KMS-11 (cell line): ENCODE measurements at regions not wholly inside any gene's neighbourhood (a gene's known extent, or its start where the extent isn't known, plus 50 kb on each side); places are given as distances from the start of the nearest gene placed in this dataset.
"Not testable (repeated sequence)": the region's sequence is repeated elsewhere in the genome, so short reads cannot be mapped to it uniquely, and the experiment has no call there.

Source experiments
- H2AFZ ChIP-seq: fragments of 200-600 bp; sonication (generic); 2 replicates; pipeline ENCODE4 v1.6.1; 2016; ENCODE audit warnings: antibody characterized with exemption, mixed run types, low read depth
- H3K27ac ChIP-seq: fragments of 200-600 bp; sonication (generic); 2 replicates; pipeline ENCODE4 v1.6.1; 2016; ENCODE audit warnings: mild to moderate bottlenecking, mixed run types
- H3K27me3 ChIP-seq: fragments of 200-600 bp; sonication (generic); 2 replicates; pipeline ENCODE4 v1.6.1; 2017; ENCODE audit warnings: mild to moderate bottlenecking, low read depth, mixed run types, moderate library complexity; ENCODE audit not compliant: insufficient read depth
- H3K36me3 ChIP-seq: fragments of 200-600 bp; sonication (generic); 2 replicates; pipeline ENCODE4 v1.6.1; 2017; ENCODE audit warnings: mild to moderate bottlenecking, mixed run types; ENCODE audit not compliant: insufficient read depth
- H3K4me1 ChIP-seq: fragments of 200-600 bp; sonication (generic); 2 replicates; pipeline ENCODE4 v1.6.1; 2016; ENCODE audit warnings: mild to moderate bottlenecking, low read depth, mixed run types; ENCODE audit not compliant: poor library complexity, severe bottlenecking
- H3K4me2 ChIP-seq: fragments of 200-600 bp; sonication (generic); 2 replicates; pipeline ENCODE4 v1.7.0; 2016; ENCODE audit warnings: mild to moderate bottlenecking, mixed run types
- H3K4me3 ChIP-seq: fragments of 200-600 bp; sonication (generic); IDR thresholded peaks from 2 replicates; pipeline ENCODE4 v1.6.1; 2017; ENCODE audit warnings: low read depth, low read length, mixed read lengths; ENCODE audit not compliant: insufficient read depth
- H3K79me2 ChIP-seq: fragments of 200-600 bp; sonication (generic); 2 replicates; pipeline ENCODE4 v1.6.1; 2016; ENCODE audit warnings: low read depth, mixed run types; ENCODE audit not compliant: insufficient read depth
- H3K9ac ChIP-seq: fragments of 200-600 bp; sonication (generic); 2 replicates; pipeline ENCODE4 v1.6.1; 2016; ENCODE audit warnings: mild to moderate bottlenecking, mixed run types
- H4K20me1 ChIP-seq: fragments of 200-600 bp; sonication (generic); 2 replicates; pipeline ENCODE4 v1.6.1; 2016; ENCODE audit warnings: mild to moderate bottlenecking, mixed run types; ENCODE audit not compliant: insufficient read depth
- CTCF ChIP-seq: fragments of 200-600 bp; sonication (generic); conservative IDR thresholded peaks from 2 replicates; pipeline ENCODE4 v1.6.1; 2017; ENCODE audit warnings: low read depth, mild to moderate bottlenecking, antibody characterized with exemption, low read length, moderate library complexity, mixed read lengths

GRCh38 chr18:11487390-11487789 lies 122.0 kb upstream of the SLC35G4 start:
- Histone ChIP-seq H2AFZ (no peak overlapping the region), H4K20me1 (no peaks in the 10 kb centered on the region), H3K79me2 (no peaks in the 10 kb centered on the region), H3K4me2 (no peak overlapping the region), H3K27me3 (no peaks in the 10 kb centered on the region), H3K4me3 (no peak overlapping the region), H3K36me3 (no peaks in the 10 kb centered on the region), H3K27ac (no peak overlapping the region), H3K4me1 (no peaks in the 10 kb centered on the region), H3K9ac (no peak overlapping the region)
- TF ChIP-seq CTCF, result no peak

- Histone ChIP-seq H3K36me3 (no peaks in the 10 kb centered on the region), H3K79me2 (no peaks in the 10 kb centered on the region), H4K20me1 (no peaks in the 10 kb centered on the region), H3K9ac (no peak overlapping the region), H3K27me3 (no peaks in the 10 kb centered on the region), H2AFZ (no peak overlapping the region), H3K4me2 (no peak overlapping the region), H3K4me3 (no peak overlapping the region), H3K27ac (no peak overlapping the region), H3K4me1 (no peaks in the 10 kb centered on the region)
- no peak for TF ChIP-seq CTCF
These were observed 127.1 kb upstream of the SLC35G4 start for GRCh38 chr18:11482271-11482670.

- Histone ChIP-seq H2AFZ (no peak overlapping the region), H3K79me2 (no peaks in the 10 kb centered on the region), H3K27me3 (no peaks in the 10 kb centered on the region), H3K27ac (no peak overlapping the region), H3K9ac (no peak overlapping the region), H3K36me3 (no peaks in the 10 kb centered on the region), H3K4me1 (no peaks in the 10 kb centered on the region), H3K4me2 (no peak overlapping the region), H4K20me1 (no peaks in the 10 kb centered on the region), H3K4me3 (no peak overlapping the region)
- TF ChIP-seq CTCF, result no peak
These were observed 128.7 kb upstream of the SLC35G4 start for GRCh38 chr18:11480692-11481091.

- H4K20me1 ChIP-seq, H3K9ac ChIP-seq, H3K4me3 ChIP-seq, H3K27ac ChIP-seq, H2AFZ ChIP-seq, H3K4me1 ChIP-seq, H3K36me3 ChIP-seq, H3K4me2 ChIP-seq, H3K27me3 ChIP-seq, H3K79me2 ChIP-seq: not testable (repeated sequence)
These were observed 130.4 kb upstream of the SLC35G4 start for GRCh38 chr18:11479031-11479430.

GRCh38 chr18:11470941-11471340 lies 138.5 kb upstream of the SLC35G4 start:
- no peaks in the 10 kb centered on the region for H3K4me1 ChIP-seq
- no peaks in the 10 kb centered on the region for H3K79me2 ChIP-seq
- H4K20me1 ChIP-seq, result no peaks in the 10 kb centered on the region
- TF ChIP-seq CTCF, result no peak
- no peak overlapping the region for H3K27ac ChIP-seq
- no peak overlapping the region for H3K4me3 ChIP-seq
- H3K27me3 ChIP-seq, result no peaks in the 10 kb centered on the region
- no peak overlapping the region for H2AFZ ChIP-seq
- H3K36me3 ChIP-seq, result no peaks in the 10 kb centered on the region
- H3K4me2 ChIP-seq, result no peak overlapping the region
- no peak overlapping the region for H3K9ac ChIP-seq
